ENCODE measurements at regions not wholly inside any gene's neighbourhood (a gene's known extent, or its start where the extent isn't known, plus 50 kb on each side); places are given as distances from the start of the nearest gene placed in this dataset.

DNA sequence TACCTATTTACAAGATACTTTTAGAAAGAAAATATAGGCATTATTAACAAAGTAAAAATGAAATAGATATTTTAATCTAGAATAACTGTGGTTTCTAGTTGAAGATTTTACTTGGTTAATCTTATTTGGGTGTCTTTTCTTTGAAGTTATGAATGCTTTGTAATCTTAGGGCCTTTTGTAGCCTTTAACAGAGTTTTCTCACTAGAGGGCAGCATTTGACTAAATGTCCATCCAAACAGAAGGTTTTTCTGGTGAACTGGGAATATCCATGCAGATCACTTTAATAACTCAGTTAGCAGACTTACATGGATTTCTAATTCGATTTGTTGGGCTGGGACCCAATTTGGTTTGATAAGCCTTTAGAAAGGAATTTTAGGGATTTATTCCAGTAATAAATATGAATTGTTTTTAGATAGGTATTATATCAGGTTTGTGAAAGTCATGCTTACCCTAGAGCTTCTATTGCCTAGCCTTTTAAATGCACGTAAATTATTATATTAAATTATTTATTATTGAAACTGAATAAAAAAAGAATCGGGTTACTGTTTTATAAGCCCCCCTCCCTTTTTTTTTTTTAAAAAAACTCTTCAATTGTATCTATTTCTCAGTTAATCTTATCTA lies 119.7 kb downstream of the ZNF326 start:
- H3K4me3 ChIP-seq (ENCODE audit: low read depth, low read length): no peak overlapping the region
- TF ChIP-seq, protein P1, sequence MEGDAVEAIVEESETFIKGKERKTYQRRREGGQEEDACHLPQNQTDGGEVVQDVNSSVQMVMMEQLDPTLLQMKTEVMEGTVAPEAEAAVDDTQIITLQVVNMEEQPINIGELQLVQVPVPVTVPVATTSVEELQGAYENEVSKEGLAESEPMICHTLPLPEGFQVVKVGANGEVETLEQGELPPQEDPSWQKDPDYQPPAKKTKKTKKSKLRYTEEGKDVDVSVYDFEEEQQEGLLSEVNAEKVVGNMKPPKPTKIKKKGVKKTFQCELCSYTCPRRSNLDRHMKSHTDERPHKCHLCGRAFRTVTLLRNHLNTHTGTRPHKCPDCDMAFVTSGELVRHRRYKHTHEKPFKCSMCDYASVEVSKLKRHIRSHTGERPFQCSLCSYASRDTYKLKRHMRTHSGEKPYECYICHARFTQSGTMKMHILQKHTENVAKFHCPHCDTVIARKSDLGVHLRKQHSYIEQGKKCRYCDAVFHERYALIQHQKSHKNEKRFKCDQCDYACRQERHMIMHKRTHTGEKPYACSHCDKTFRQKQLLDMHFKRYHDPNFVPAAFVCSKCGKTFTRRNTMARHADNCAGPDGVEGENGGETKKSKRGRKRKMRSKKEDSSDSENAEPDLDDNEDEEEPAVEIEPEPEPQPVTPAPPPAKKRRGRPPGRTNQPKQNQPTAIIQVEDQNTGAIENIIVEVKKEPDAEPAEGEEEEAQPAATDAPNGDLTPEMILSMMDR (IDR thresholded peaks at IDR 0.05; ENCODE audit: low read depth, low read length): peak; percentile 64
- no peak for TF ChIP-seq POLR2A (IDR thresholded peaks at IDR 0.05; ENCODE audit: extremely low read depth, insufficient read length)
- DNase-seq (ENCODE audit: low read depth): peak; percentile 59

DNA sequence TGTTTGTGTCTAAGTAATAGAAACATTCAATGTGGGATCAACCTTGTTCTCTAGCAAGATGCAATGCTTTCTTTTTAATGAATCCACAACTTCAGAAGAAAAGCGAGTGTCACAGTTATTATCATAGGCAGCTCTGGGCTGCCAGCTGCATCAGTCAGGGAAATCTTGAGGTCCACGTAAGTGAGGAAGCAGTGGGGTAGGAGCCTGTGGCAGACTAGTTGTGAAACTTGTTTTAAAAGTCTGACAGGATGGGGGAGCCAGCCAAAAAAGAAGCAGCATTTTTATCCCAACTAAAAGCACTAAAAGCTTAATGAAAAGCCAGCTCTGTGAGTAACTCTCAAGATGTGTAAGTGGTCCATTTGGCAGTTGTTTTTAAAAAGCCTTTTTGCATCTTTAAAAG lies 113.1 kb downstream of the ZNF326 start:
- no peak for DNase-seq (ENCODE audit: low read depth)
- TF ChIP-seq, protein P2, sequence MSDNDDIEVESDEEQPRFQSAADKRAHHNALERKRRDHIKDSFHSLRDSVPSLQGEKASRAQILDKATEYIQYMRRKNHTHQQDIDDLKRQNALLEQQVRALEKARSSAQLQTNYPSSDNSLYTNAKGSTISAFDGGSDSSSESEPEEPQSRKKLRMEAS (IDR thresholded peaks at IDR 0.05; ENCODE audit: low read depth, low read length): no peak
- no peak for TF ChIP-seq POLR2A (IDR thresholded peaks at IDR 0.05; ENCODE audit: extremely low read depth, insufficient read length)
- no peak for TF ChIP-seq MYC (IDR thresholded peaks at IDR 0.05; ENCODE audit: low read depth, low read length)
- H3K4me3 ChIP-seq (ENCODE audit: low read depth, low read length): no peak overlapping the region

DNA sequence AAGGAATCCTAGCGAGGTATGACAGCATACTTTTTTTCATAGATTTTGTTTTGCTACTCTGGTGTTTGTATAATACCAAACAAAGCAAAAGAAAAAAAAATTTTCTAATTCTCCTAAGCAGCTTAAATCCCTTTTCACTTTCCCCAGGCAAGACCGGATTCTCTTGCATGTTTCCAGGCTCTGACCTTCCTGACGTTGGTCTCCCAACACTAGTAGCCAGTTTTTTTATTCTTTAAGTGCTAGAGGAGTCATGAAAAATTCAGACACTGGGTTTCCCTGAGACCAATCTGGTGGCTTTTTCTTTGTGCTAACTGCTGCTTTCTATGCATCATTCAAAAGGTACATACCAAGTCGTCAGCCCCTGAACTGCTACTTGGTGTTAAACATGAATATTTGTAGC lies 111.4 kb downstream of the ZNF326 start:
- H3K4me3 ChIP-seq (ENCODE audit: low read depth, low read length): no peak overlapping the region
- TF ChIP-seq MYC (IDR thresholded peaks at IDR 0.05; ENCODE audit: low read depth, low read length): no peak
- TF ChIP-seq, protein P2 (IDR thresholded peaks at IDR 0.05; ENCODE audit: low read depth, low read length): no peak
- TF ChIP-seq POLR2A (IDR thresholded peaks at IDR 0.05; ENCODE audit: extremely low read depth, insufficient read length): no peak
- TF ChIP-seq, protein P1 (IDR thresholded peaks at IDR 0.05; ENCODE audit: low read depth, low read length): no peak
- DNase-seq (ENCODE audit: low read depth): no peak

DNA sequence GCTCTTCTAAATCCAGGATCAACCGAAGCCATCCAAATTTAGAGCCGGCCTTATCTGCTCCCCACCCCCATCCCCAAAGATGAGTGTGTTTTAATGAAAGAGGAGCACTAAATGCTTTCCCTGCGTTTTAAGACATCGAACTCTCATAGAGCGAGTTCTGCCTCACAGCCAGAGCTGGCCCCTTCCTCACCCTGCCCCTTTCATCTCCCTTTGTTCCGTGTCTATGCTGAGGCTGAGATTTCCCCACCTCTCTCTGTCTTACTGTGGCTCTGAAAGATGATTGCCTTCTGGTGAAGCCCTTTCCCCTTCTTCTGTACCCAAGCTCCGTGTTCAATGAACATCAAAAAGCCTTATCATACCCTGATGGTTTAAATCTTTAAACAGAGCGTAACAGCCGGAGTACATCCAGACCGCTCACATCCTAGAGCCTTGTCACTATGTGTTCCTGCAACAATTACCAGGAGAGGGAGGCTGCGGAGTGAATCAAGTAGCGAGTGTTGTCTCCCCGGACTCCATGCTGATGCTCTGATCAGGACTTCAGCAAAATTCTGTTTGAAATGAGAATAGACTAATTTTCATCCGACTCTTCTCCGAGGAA lies 110.1 kb downstream of the ZNF326 start:
- TF ChIP-seq MYC (IDR thresholded peaks at IDR 0.05; ENCODE audit: low read depth, low read length) (no peak), POLR2A (IDR thresholded peaks at IDR 0.05; ENCODE audit: extremely low read depth, insufficient read length) (no peak)
- H3K4me3 ChIP-seq (ENCODE audit: low read depth, low read length): no peak overlapping the region
- no peak for DNase-seq (ENCODE audit: low read depth)

DNA sequence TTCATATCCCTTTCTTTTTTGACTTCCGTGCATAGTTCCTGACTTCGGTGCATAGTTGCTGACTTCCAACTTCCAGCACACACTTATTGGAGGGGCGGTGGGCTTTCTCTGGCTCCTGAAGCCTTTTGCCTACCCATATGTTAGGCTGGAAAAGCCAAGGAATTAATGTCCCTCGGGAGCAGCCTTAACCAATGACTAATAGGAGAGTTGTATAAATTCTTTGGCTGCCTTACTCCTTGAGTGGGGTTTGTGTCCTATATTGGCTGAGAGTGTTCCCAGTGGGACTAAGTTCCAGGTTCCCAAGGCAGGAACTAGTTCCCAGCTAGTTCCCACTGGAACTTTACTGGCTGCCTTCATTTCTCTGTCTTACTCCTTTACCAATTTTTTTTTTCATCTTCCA lies 105.7 kb downstream of the ZNF326 start:
- DNase-seq (ENCODE audit: low read depth): no peak
- TF ChIP-seq MYC (IDR thresholded peaks at IDR 0.05; ENCODE audit: low read depth, low read length) (no peak), POLR2A (IDR thresholded peaks at IDR 0.05; ENCODE audit: extremely low read depth, insufficient read length) (no peak)
- TF ChIP-seq, protein P2 (IDR thresholded peaks at IDR 0.05; ENCODE audit: low read depth, low read length): no peak
- TF ChIP-seq, protein P1 (IDR thresholded peaks at IDR 0.05; ENCODE audit: low read depth, low read length): no peak
- no peak overlapping the region for H3K4me3 ChIP-seq (ENCODE audit: low read depth, low read length)

DNA sequence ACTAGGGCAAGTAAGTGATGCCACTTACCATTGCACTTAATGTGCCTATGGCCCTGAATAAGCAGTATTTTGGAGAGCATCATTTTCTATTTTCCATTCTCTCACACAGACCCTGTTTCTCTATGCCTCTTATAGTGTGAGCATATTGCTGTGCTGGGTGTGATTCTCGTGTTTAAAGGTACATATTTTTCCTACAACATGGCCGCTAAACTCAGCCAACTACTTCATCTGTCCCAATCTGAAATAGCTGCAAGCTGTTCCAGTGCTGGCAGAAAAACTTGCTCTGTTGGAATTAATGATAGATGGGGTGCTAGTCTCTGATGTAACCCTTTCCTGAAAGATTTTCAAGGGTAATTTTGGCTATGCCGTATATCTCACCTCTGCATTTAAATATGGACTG lies 97.5 kb downstream of the ZNF326 start:
- TF ChIP-seq, protein P1 (IDR thresholded peaks at IDR 0.05; ENCODE audit: low read depth, low read length): no peak
- no peak for TF ChIP-seq MYC (IDR thresholded peaks at IDR 0.05; ENCODE audit: low read depth, low read length)
- TF ChIP-seq POLR2A (IDR thresholded peaks at IDR 0.05; ENCODE audit: extremely low read depth, insufficient read length): no peak
- TF ChIP-seq, protein P2 (IDR thresholded peaks at IDR 0.05; ENCODE audit: low read depth, low read length): no peak
- no peak overlapping the region for H3K4me3 ChIP-seq (ENCODE audit: low read depth, low read length)
- no peak for DNase-seq (ENCODE audit: low read depth)
